OCI-LY3 (cell line): ENCODE measurements at regions not wholly inside any gene's neighbourhood (a gene's known extent, or its start where the extent isn't known, plus 50 kb on each side); places are given as distances from the start of the nearest gene placed in this dataset.

Experiments used
- H2AFZ ChIP-seq: fragments of 200-600, 300-600 bp; shearing (Covaris generic); 2 replicates; pipeline ENCODE4 v1.6.0; 2014; ENCODE audit warnings: antibody characterized with exemption, low read depth, low read length
- H3K27ac ChIP-seq: fragments of 200-600, 300-600 bp; sonication (generic); 2 replicates; pipeline ENCODE4 v1.5.1; 2014; ENCODE audit warnings: mild to moderate bottlenecking, low read length, moderate library complexity, mixed read lengths
- H3K27me3 ChIP-seq: fragments of 200-600, 300-600 bp; sonication (generic); 2 replicates; pipeline ENCODE4 v1.6.1; 2014; ENCODE audit warnings: low read depth, low read length, mixed read lengths
- H3K36me3 ChIP-seq: fragments of 200-600, 300-600 bp; sonication (generic); replicated peaks from 2 replicates; pipeline ENCODE3; 2014; ENCODE audit warnings: low read depth, low read length, mixed read lengths
- H3K4me1 ChIP-seq: fragments of 300-600, 200-600 bp; sonication (generic); 2 replicates; pipeline ENCODE4 v1.6.1; 2014; ENCODE audit warnings: low read length, mixed read lengths
- H3K4me2 ChIP-seq: fragments of 200-600, 300-600 bp; sonication (generic); 2 replicates; pipeline ENCODE4 v1.6.1; 2014; ENCODE audit warnings: low read length, mixed read lengths
- H3K4me3 ChIP-seq: fragments of 300-600, 200-600 bp; sonication (generic); 2 replicates; pipeline ENCODE4 v1.5.1; 2014; ENCODE audit warnings: antibody characterized with exemption, mild to moderate bottlenecking, low read length, moderate library complexity
- H3K79me2 ChIP-seq: fragments of 300-600, 200-600 bp; shearing (Covaris generic); 2 replicates; pipeline ENCODE4 v1.6.1; 2014; ENCODE audit warnings: mild to moderate bottlenecking, low read length, mixed read lengths
- H3K9ac ChIP-seq: fragments of 300-600, 200-600 bp; shearing (Covaris generic); 2 replicates; pipeline ENCODE4 v1.6.0; 2014; ENCODE audit warnings: mild to moderate bottlenecking, low read length, moderate library complexity
- H3K9me3 ChIP-seq: fragments of 200-600, 300-600 bp; shearing (Covaris generic); 2 replicates; pipeline ENCODE4 v1.6.1; 2014; ENCODE audit warnings: low read length, mixed read lengths; ENCODE audit not compliant: insufficient read depth
- H4K20me1 ChIP-seq: fragments of 200-600, 300-600 bp; sonication (generic); 2 replicates; pipeline ENCODE4 v1.6.1; 2016; ENCODE audit warnings: low read length, mixed read lengths; ENCODE audit not compliant: insufficient read depth
- CTCF ChIP-seq: fragments of 200-600, 300-600 bp; sonication (generic); IDR thresholded peaks from 2 replicates; pipeline ENCODE4 v1.5.1; 2014; ENCODE audit warnings: antibody characterized with exemption, low read length, low read depth
- EZH2phosphoT487 ChIP-seq: fragments of 200-600 bp; shearing (Covaris generic); IDR thresholded peaks from 2 replicates; pipeline ENCODE4 v1.6.1; 2018; ENCODE audit warnings: antibody characterized with exemption, mixed run types, low read depth

GRCh38 chr2:56688661-56689060 is 504.9 kb downstream of the CCDC85A start:
- Histone ChIP-seq H3K27ac (no peak overlapping the region), H3K4me1 (no peaks in the 10 kb centered on the region), H3K4me2 (no peak overlapping the region), H3K4me3 (no peak overlapping the region), H3K9ac (no peak overlapping the region), H3K36me3 (no peaks in the 10 kb centered on the region), H3K79me2 (no peaks in the 10 kb centered on the region), H3K9me3 (no peaks in the 10 kb centered on the region), H3K27me3 (no peaks in the 10 kb centered on the region), H4K20me1 (no peaks in the 10 kb centered on the region), H2AFZ (no peak overlapping the region)
- TF ChIP-seq CTCF (no peak), EZH2phosphoT487 (no peak)

- H4K20me1 ChIP-seq, result no peaks in the 10 kb centered on the region
- H3K36me3 ChIP-seq, result no peaks in the 10 kb centered on the region
- H3K4me2 ChIP-seq, result no peak overlapping the region
- H3K79me2 ChIP-seq, result no peaks in the 10 kb centered on the region
- H3K27ac ChIP-seq, result no peak overlapping the region
- H2AFZ ChIP-seq, result no peak overlapping the region
- H3K4me1 ChIP-seq, result no peaks in the 10 kb centered on the region
- no peak overlapping the region for H3K4me3 ChIP-seq
- TF ChIP-seq EZH2phosphoT487 (no peak), CTCF (no peak)
- no peak overlapping the region for H3K9ac ChIP-seq
- H3K9me3 ChIP-seq, result no peaks in the 10 kb centered on the region
- H3K27me3 ChIP-seq, result no peaks in the 10 kb centered on the region
Measured at GRCh38 chr2:56693501-56693900, 509.7 kb downstream of the CCDC85A start.

- H3K36me3 ChIP-seq, result no peaks in the 10 kb centered on the region
- no peaks in the 10 kb centered on the region for H3K27me3 ChIP-seq
- H4K20me1 ChIP-seq, result no peaks in the 10 kb centered on the region
- H3K4me1 ChIP-seq, result no peaks in the 10 kb centered on the region
- no peak overlapping the region for H3K27ac ChIP-seq
- H3K4me3 ChIP-seq, result no peak overlapping the region
- H2AFZ ChIP-seq, result no peak overlapping the region
- no peaks in the 10 kb centered on the region for H3K9me3 ChIP-seq
- TF ChIP-seq CTCF, result no peak
- TF ChIP-seq EZH2phosphoT487, result no peak
- no peak overlapping the region for H3K9ac ChIP-seq
- no peak overlapping the region for H3K4me2 ChIP-seq
- no peaks in the 10 kb centered on the region for H3K79me2 ChIP-seq
Measured at GRCh38 chr2:56703001-56703400, 519.2 kb downstream of the CCDC85A start.

GRCh38 chr2:56705713-56706112 is 521.9 kb downstream of the CCDC85A start:
- Histone ChIP-seq H3K36me3 (no peaks in the 10 kb centered on the region), H2AFZ (no peak overlapping the region)
- no peak for TF ChIP-seq EZH2phosphoT487
- no peak for TF ChIP-seq CTCF

More at GRCh38 chr2:56705713-56706112, 521.9 kb downstream of the CCDC85A start:
- Histone ChIP-seq H3K4me2 (no peak overlapping the region), H3K9me3 (no peaks in the 10 kb centered on the region), H3K27me3 (no peaks in the 10 kb centered on the region), H3K9ac (no peak overlapping the region), H4K20me1 (no peaks in the 10 kb centered on the region), H3K4me3 (no peak overlapping the region), H3K27ac (no peak overlapping the region), H3K79me2 (no peaks in the 10 kb centered on the region), H3K4me1 (no peaks in the 10 kb centered on the region)
